ENCODE measurements at regions not wholly inside any gene's neighbourhood (a gene's known extent, or its start where the extent isn't known, plus 50 kb on each side); places are given as distances from the start of the nearest gene placed in this dataset.

DNA sequence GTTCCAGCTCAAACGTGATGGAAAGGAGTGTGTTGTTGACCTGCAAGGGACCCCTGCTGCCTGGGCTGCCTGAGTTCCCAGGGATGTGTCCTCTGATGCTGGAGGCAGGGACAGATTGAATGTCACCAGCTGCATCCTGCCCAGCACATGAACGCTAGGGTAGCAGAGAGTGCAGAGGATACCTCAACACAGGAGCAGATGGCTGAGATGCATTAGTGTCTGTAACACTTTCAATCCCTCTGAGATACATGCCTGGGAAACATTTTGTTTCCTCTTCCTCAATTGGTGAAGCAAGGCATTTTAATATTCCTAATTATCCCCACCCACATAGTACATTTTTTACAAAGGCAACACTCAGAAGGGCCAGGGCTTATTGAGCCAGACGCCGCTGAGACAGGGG, 106.4 kb upstream of the UBL3 start:
- no peak for DNase-seq (ENCODE audit: low spot score)
- H3K36me3 ChIP-seq (ENCODE audit: control insufficient read depth in 4 of 4, insufficient read depth in 3 of 4, low read depth in 1 of 4, low read length in 3 of 4): no peaks in the 10 kb centered on the region
- 50% methylated on average over 4 of the region's 4 CpGs for WGBS

More for the DNA sequence above, 106.4 kb upstream of the UBL3 start:
- H3K9me3 ChIP-seq (ENCODE audit: control insufficient read depth in 4 of 4, low read length in 3 of 4): no peaks in the 10 kb centered on the region
- TF ChIP-seq GABPA (IDR thresholded peaks at IDR 0.05 in 1 of 2, conservative IDR thresholded peaks at IDR 0.05 in 1 of 2) (no peak), TAF1 (conservative IDR thresholded peaks at IDR 0.05) (no peak), FOXA1 (IDR thresholded peaks at IDR 0.05) (no peak), EGR1 (IDR thresholded peaks at IDR 0.05; ENCODE audit: low read depth in 2 of 2) (no peak), FOXA2 (IDR thresholded peaks at IDR 0.05) (no peak), SP1 (IDR thresholded peaks at IDR 0.05) (no peak), JUND (IDR thresholded peaks at IDR 0.05) (no peak), REST (IDR thresholded peaks at IDR 0.05) (no peak), RAD21 (IDR thresholded peaks at IDR 0.05) (no peak), RXRA (IDR thresholded peaks at IDR 0.05) (no peak), NR2F2 (IDR thresholded peaks at IDR 0.05) (no peak), HNF4G (IDR thresholded peaks at IDR 0.05) (no peak)
- TF ChIP-seq, protein P1, sequence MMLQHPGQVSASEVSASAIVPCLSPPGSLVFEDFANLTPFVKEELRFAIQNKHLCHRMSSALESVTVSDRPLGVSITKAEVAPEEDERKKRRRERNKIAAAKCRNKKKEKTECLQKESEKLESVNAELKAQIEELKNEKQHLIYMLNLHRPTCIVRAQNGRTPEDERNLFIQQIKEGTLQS (IDR thresholded peaks at IDR 0.05): no peak
- TF ChIP-seq, protein P2, sequence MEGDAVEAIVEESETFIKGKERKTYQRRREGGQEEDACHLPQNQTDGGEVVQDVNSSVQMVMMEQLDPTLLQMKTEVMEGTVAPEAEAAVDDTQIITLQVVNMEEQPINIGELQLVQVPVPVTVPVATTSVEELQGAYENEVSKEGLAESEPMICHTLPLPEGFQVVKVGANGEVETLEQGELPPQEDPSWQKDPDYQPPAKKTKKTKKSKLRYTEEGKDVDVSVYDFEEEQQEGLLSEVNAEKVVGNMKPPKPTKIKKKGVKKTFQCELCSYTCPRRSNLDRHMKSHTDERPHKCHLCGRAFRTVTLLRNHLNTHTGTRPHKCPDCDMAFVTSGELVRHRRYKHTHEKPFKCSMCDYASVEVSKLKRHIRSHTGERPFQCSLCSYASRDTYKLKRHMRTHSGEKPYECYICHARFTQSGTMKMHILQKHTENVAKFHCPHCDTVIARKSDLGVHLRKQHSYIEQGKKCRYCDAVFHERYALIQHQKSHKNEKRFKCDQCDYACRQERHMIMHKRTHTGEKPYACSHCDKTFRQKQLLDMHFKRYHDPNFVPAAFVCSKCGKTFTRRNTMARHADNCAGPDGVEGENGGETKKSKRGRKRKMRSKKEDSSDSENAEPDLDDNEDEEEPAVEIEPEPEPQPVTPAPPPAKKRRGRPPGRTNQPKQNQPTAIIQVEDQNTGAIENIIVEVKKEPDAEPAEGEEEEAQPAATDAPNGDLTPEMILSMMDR (IDR thresholded peaks at IDR 0.05; ENCODE audit: low read depth, low read length, missing input control): no peak
- TF ChIP-seq, protein P3, sequence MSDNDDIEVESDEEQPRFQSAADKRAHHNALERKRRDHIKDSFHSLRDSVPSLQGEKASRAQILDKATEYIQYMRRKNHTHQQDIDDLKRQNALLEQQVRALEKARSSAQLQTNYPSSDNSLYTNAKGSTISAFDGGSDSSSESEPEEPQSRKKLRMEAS (IDR thresholded peaks at IDR 0.05): no peak
- TF ChIP-seq, protein P4, sequence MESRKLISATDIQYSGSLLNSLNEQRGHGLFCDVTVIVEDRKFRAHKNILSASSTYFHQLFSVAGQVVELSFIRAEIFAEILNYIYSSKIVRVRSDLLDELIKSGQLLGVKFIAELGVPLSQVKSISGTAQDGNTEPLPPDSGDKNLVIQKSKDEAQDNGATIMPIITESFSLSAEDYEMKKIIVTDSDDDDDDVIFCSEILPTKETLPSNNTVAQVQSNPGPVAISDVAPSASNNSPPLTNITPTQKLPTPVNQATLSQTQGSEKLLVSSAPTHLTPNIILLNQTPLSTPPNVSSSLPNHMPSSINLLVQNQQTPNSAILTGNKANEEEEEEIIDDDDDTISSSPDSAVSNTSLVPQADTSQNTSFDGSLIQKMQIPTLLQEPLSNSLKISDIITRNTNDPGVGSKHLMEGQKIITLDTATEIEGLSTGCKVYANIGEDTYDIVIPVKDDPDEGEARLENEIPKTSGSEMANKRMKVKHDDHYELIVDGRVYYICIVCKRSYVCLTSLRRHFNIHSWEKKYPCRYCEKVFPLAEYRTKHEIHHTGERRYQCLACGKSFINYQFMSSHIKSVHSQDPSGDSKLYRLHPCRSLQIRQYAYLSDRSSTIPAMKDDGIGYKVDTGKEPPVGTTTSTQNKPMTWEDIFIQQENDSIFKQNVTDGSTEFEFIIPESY (IDR thresholded peaks at IDR 0.05): no peak
- H3K9ac ChIP-seq (ENCODE audit: low read depth in 1 of 2, low read length in 2 of 2): no peak overlapping the region
- H3K27me3 ChIP-seq (ENCODE audit: control insufficient read depth in 4 of 4, insufficient read depth in 4 of 4, low read length in 3 of 4): no peaks in the 10 kb centered on the region
- H3K27ac ChIP-seq (ENCODE audit: low read depth in 1 of 2, low read length in 2 of 2): no peak overlapping the region
- H3K4me3 ChIP-seq (ENCODE audit: low read depth in 1 of 3, low read length in 3 of 3): no peak overlapping the region
- H3K4me1 ChIP-seq (ENCODE audit: control insufficient read depth in 4 of 4, insufficient read depth in 4 of 4, low read length in 3 of 4): peaks cover 0 to 8% (median 4%) of the 10 kb centered on the region in 4 donors

Measured in liver (tissue), 8 donors.